GM18505 (cell line): ENCODE measurements at regions not wholly inside any gene's neighbourhood (a gene's known extent, or its start where the extent isn't known, plus 50 kb on each side); places are given as distances from the start of the nearest gene placed in this dataset.
"Not testable (repeated sequence)": the region's sequence is repeated elsewhere in the genome, so short reads cannot be mapped to it uniquely, and the experiment has no call there.

Source experiments
- ATAC-seq: cut with Tn5 transposase; IDR thresholded peaks from one replicate; pipeline ENCODE4 v1.9.1; 2021; ENCODE audit not compliant: unreplicated experiment
- POLR2A ChIP-seq: IDR thresholded peaks from 4 replicates; pipeline ENCODE4 v1.6.1; 2011; ENCODE audit warnings: borderline replicate concordance; ENCODE audit not compliant: insufficient read depth, insufficient read length; ENCODE audit errors: extremely low read depth

DNA sequence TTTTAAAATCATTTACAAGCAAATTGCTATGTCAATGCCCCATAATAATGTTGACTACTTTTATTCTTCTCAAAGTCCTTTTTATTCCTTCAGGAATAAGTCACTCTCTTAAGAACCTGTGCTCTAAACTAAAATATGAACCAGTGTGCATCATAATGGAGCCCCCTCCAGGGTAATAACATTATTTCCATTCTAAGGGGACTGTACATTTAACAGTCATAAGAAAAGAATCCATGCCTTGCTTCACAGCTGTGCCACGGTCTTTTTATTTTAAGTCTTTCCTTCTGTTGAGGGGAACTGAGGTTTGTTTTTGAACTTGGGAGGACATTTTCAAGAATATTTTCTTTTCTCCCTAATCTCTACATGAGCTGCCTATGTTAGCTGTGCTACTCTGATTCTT lies 297.6 kb downstream of the MAN2A1 start:
- TF ChIP-seq POLR2A: no peak
- ATAC-seq: no peak

- no peak for ATAC-seq
- no peak for TF ChIP-seq POLR2A
Measured at GRCh38 chr5:109987970-109988369, 298.2 kb downstream of the MAN2A1 start.

- TF ChIP-seq POLR2A: no peak
- ATAC-seq: no peak
Measured at GRCh38 chr5:109989161-109989560, 299.4 kb downstream of the MAN2A1 start.

GRCh38 chr5:109989994-109990722 lies 300.4 kb downstream of the MAN2A1 start:
- TF ChIP-seq POLR2A: no peak
- no peak for ATAC-seq

DNA sequence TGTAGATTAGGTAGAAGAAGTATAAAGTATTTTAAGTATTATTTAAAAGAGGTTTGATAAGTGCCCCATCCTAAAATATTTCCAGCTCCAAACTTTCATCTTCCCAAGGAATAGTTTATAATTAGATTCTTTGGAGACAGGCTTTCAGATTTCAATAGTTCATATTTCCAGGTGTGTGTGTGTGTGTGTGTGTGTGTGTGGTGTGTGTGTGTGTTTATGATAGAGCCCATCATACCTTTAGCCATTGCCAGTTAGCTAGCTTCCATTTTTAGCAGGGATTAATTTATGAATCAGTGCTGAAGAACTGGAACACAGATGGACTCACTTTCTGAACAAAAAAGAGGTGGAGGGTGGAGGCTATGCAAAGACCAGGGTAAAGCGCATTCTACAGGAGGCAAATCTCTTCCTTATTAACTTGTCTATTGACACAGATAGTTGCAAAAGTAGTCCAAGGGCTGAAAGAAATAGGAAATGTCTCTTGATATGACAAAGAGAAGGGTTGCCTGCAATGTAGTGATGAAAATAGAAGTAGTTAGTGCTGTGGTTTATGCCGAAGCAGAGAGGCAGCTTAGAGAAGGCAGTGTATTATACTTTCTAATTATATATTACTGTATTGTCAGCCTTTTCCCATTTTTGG lies 301.1 kb downstream of the MAN2A1 start:
- no peak for ATAC-seq
- TF ChIP-seq POLR2A: no peak

- TF ChIP-seq POLR2A: no peak
- ATAC-seq: no peak
Measured at GRCh38 chr5:109992264-109992915, 302.7 kb downstream of the MAN2A1 start.

GRCh38 chr5:109994135-109994534 lies 304.4 kb downstream of the MAN2A1 start:
- TF ChIP-seq POLR2A: no peak
- ATAC-seq: no peak

DNA sequence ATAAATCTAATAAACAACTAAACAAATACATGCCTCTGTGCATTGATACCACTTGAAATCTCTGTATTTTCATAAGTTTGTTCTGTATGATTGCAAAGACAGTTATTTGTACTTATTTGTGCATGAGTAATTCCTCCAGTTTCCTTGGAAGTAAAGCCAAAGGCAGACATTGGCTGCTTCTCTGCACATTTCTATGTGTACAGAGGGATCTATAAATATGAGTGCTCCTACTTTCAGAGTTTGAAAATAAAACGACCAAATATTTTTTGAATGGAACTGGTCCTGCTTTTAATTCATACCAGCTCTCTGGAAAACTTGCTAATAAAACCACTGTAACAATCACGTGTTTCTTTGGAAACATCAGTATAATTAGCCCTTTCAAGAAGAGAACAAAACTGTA lies 306.5 kb downstream of the MAN2A1 start:
- no peak for ATAC-seq
- no peak for TF ChIP-seq POLR2A

GRCh38 chr5:109997161-109997560 lies 307.4 kb downstream of the MAN2A1 start:
- TF ChIP-seq POLR2A: no peak
- no peak for ATAC-seq

GRCh38 chr5:109998208-109998607 lies 308.5 kb downstream of the MAN2A1 start:
- TF ChIP-seq POLR2A: no peak
- ATAC-seq: no peak

- no peak for TF ChIP-seq POLR2A
- ATAC-seq: no peak
Measured at GRCh38 chr5:109998726-109999125, 309.0 kb downstream of the MAN2A1 start.

- no peak for TF ChIP-seq POLR2A
- no peak for ATAC-seq
Measured at GRCh38 chr5:110001648-110002047, 311.9 kb downstream of the MAN2A1 start.

DNA sequence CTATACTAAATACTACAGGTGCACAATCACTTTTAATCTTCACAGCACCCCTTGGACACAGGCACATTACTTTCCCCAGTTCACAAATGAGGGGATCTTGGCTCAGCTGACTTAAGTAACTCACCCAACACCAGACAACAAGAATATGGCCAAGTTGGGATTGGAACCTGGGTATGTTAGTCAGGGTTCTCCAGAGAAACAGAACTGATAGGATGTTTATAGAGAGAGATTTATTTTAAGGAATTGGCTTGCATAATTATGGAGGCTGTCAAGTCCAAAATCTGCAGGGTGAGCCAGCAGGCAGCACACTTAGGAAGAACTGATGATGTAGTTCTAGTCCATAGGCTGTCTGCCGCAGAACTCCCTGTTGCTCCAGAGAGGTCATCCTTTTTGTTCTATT lies 312.9 kb downstream of the MAN2A1 start:
- no peak for TF ChIP-seq POLR2A
- ATAC-seq: no peak

GRCh38 chr5:110005907-110006562 lies 316.3 kb downstream of the MAN2A1 start:
- ATAC-seq: not testable (repeated sequence)
